ENCODE measurements at regions not wholly inside any gene's neighbourhood (a gene's known extent, or its start where the extent isn't known, plus 50 kb on each side); places are given as distances from the start of the nearest gene placed in this dataset.

GRCh38 chr3:124654470-124654845, 75.8 kb upstream of the UMPS start:
- no peak overlapping the region for H3K56ac ChIP-seq (replicated peaks; ENCODE audit: insufficient read length, low read depth, low read length)

More at GRCh38 chr3:124654470-124654845, 75.8 kb upstream of the UMPS start:
- ChIA-PET CTCF (ENCODE audit: partially characterized antibody) (interaction anchor here (0.6 to 3.2 kb wide), 2 partner anchors 18 to 72 kb away, joined by 3 to 10 read pairs; no protein-coding TSS in a partner anchor), POLR2A (ENCODE audit: partially characterized antibody) (interaction anchor here (1.6 kb wide), 1 partner anchor 46 kb away, joined by 4 read pairs; no protein-coding TSS in a partner anchor)
- Histone ChIP-seq H4K5ac (ENCODE audit: insufficient read length, low read depth, low read length) (no peak overlapping the region), H3K9me3 (ENCODE audit: insufficient read depth in 2 of 2, low read depth in 1 of 2, low read length in 1 of 2) (no peaks in the 10 kb centered on the region), H4K20me1 (replicated peaks in 1 of 2; ENCODE audit: control insufficient read depth in 1 of 2, insufficient read depth in 2 of 2, low read length in 2 of 2) (no peaks in the 10 kb centered on the region), H2BK120ac (replicated peaks; ENCODE audit: low read depth, low read length) (no peak overlapping the region), H2BK15ac (ENCODE audit: low read length) (no peak overlapping the region), H3K4me3 (ENCODE audit: extremely low read depth in 1 of 4, insufficient read depth in 2 of 4, low read depth in 3 of 4, low read length in 4 of 4) (no peak overlapping the region), H3K4ac (replicated peaks; ENCODE audit: insufficient read length, low read depth, low read length) (no peak overlapping the region), H3K4me2 (ENCODE audit: insufficient read depth in 1 of 2, low read depth in 2 of 2, low read length in 2 of 2) (no peak overlapping the region), H2BK5ac (ENCODE audit: low read depth, low read length) (no peak overlapping the region), H4K91ac (replicated peaks; ENCODE audit: insufficient read length, low read length) (no peak overlapping the region), H2AFZ (ENCODE audit: low read length) (no peak overlapping the region), H3K27me3 (replicated peaks in 1 of 4; ENCODE audit: control insufficient read depth in 3 of 4, extremely low read depth in 1 of 4, insufficient read depth in 3 of 4, low read length in 3 of 4) (no peaks in the 10 kb centered on the region), H3K23ac (ENCODE audit: insufficient read length) (no peak overlapping the region), H2BK20ac (ENCODE audit: low read length) (no peak overlapping the region), H3K14ac (ENCODE audit: insufficient read length) (no peak overlapping the region), H3K36me3 (ENCODE audit: control insufficient read depth in 2 of 4, insufficient read depth in 4 of 4, low read length in 3 of 4) (no peaks in the 10 kb centered on the region), H3K79me2 (ENCODE audit: control insufficient read depth in 1 of 2, insufficient read depth in 2 of 2, low read length in 2 of 2) (no peaks in the 10 kb centered on the region), H3K27ac (ENCODE audit: low read depth, low read length) (no peak overlapping the region), H2BK12ac (ENCODE audit: low read depth, low read length) (no peak overlapping the region), H3K18ac (ENCODE audit: extremely low read depth, low read length) (no peak overlapping the region), H3K9ac (replicated peaks in 1 of 4; ENCODE audit: extremely low read depth in 1 of 4, low read depth in 3 of 4, low read length in 3 of 4) (no peak overlapping the region), H3K4me1 (replicated peaks in 1 of 4; ENCODE audit: control insufficient read depth in 3 of 4, insufficient read depth in 4 of 4, low read length in 3 of 4) (peaks cover 0 to 3% (median 0%) of the 10 kb centered on the region in 4 experiments; a peak in 1 of 7 replicates), H3K23me2 (ENCODE audit: low read depth, low read length) (no peaks in the 10 kb centered on the region), H2AK5ac (ENCODE audit: low read depth, low read length) (no peak overlapping the region), H4K8ac (ENCODE audit: extremely low read depth, insufficient read depth, low read length) (no peak overlapping the region), H3K79me1 (ENCODE audit: low read depth, low read length) (no peaks in the 10 kb centered on the region)
- no peak for FAIRE-seq
- DNase-seq (ENCODE audit: low read depth in 1 of 2, low spot score in 2 of 2) = no peak
- TF ChIP-seq KDM4A (IDR thresholded peaks at IDR 0.05; ENCODE audit: low read depth, low read length, severe bottlenecking) (no peak), ATF3 (IDR thresholded peaks at IDR 0.05; ENCODE audit: insufficient read depth, low read depth, low read length) (no peak)
